GM12878 (cell line): ENCODE measurements at regions not wholly inside any gene's neighbourhood (a gene's known extent, or its start where the extent isn't known, plus 50 kb on each side); places are given as distances from the start of the nearest gene placed in this dataset.
"Not testable (repeated sequence)": the region's sequence is repeated elsewhere in the genome, so short reads cannot be mapped to it uniquely, and the experiment has no call there.

ENCODE experiments used
- ASH2L ChIP-seq: fragments of 300-600, 200-600 bp; sonication (generic); IDR thresholded peaks from 2 replicates; pipeline ENCODE4 v1.6.1; 2017; ENCODE audit warnings: low read depth, mild to moderate bottlenecking, borderline replicate concordance
- BCL11A ChIP-seq: IDR thresholded peaks from 2 replicates; pipeline ENCODE4 v1.6.1; 2011; ENCODE audit warnings: low read depth, low read length
- BHLHE40 ChIP-seq, 2 experiments: fragments of 450-650 bp in 1 of 2; IDR thresholded peaks; 2 replicates each; pipeline ENCODE4 v1.6.1; 2011 to 2017; ENCODE audit warnings: low read depth in 2 of 2, borderline replicate concordance in 1 of 2, improper control_type of control experiment in 1 of 2, low read length in 1 of 2, mild to moderate bottlenecking in 1 of 2
- HDAC6 ChIP-seq: fragments of 200-600 bp; sonication (generic); IDR thresholded peaks from one replicate; pipeline ENCODE4 v1.8.0; 2017; ENCODE audit warnings: antibody characterized with exemption; ENCODE audit not compliant: unreplicated experiment
- JUND ChIP-seq: IDR thresholded peaks from 2 replicates; pipeline ENCODE4 v1.6.1; 2012; ENCODE audit warnings: low read depth, mild to moderate bottlenecking, low read length, improper control_type of control experiment, moderate library complexity
- MTA2 ChIP-seq: fragments of 450-650 bp; IDR thresholded peaks from 2 replicates; pipeline ENCODE4 v1.6.1; 2016; ENCODE audit warnings: low read depth, mild to moderate bottlenecking, moderate library complexity
- POLR2A ChIP-seq: IDR thresholded peaks from 2 replicates; pipeline ENCODE4 v1.6.1; 2011; ENCODE audit warnings: low read depth, mild to moderate bottlenecking, low read length
- POLR2AphosphoS5 ChIP-seq: IDR thresholded peaks from 2 replicates; pipeline ENCODE4 v1.6.1; 2011; ENCODE audit warnings: mild to moderate bottlenecking, low read length, inconsistent platforms
- POU2F2 ChIP-seq: IDR thresholded peaks from 3 replicates; pipeline ENCODE4 v1.6.1; 2011; ENCODE audit warnings: low read depth, mild to moderate bottlenecking, low read length, borderline replicate concordance
- RBBP5 ChIP-seq: fragments of 200-600 bp; sonication (generic); conservative IDR thresholded peaks from 2 replicates; pipeline ENCODE4 v1.6.1; 2016
- TARDBP ChIP-seq: IDR thresholded peaks from 2 replicates; pipeline ENCODE4 v1.6.1; 2016; ENCODE audit warnings: borderline replicate concordance
- TF ChIP-seq, protein P1 (sequence below), 3 experiments: IDR thresholded peaks in 2 of 3; conservative IDR thresholded peaks in 1 of 3; 2 replicates each; pipeline ENCODE4 v1.5.1; 2011; ENCODE audit warnings: low read depth in 3 of 3, low read length in 3 of 3, mild to moderate bottlenecking in 3 of 3, control low read depth in 2 of 3, moderate library complexity in 2 of 3, inconsistent platforms in 1 of 3, mixed read lengths in 1 of 3; ENCODE audit not compliant: control insufficient read depth in 2 of 3, insufficient read depth in 1 of 3; ENCODE audit errors: extremely low read depth in 1 of 3
- TF ChIP-seq, protein P2 (sequence below): IDR thresholded peaks from 2 replicates; pipeline ENCODE4 v1.6.1; 2012; ENCODE audit warnings: mild to moderate bottlenecking, low read depth, low read length
- TF ChIP-seq, protein P3 (sequence below): fragments of 450-650 bp; IDR thresholded peaks from 2 replicates; pipeline ENCODE4 v1.6.1; 2017; ENCODE audit warnings: mild to moderate bottlenecking, low read depth, inconsistent platforms; ENCODE audit not compliant: poor library complexity, severe bottlenecking

DNA sequence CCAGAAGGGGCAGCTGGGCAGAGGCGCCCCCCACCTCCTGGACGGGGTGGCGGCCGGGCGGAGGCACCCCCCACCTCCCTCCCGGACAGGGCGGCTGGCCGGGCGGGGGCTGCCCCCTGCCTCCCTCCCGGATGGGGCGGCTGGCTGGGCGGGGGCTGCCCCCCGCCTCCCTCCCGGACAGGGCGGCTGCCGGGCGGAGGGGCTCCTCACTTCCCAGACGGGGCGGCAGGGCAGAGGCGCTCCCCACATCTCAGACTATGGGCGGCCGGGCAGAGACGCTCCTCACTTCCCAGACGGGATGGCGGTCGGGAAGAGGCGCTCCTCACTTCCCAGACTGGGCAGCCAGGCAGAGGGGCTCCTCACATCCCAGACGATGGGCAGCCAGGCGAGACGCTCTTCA, 93.0 kb downstream of the TMEM168 start:
- not testable (repeated sequence) for TF ChIP-seq BCL11A; BHLHE40 (IDR thresholded peaks at IDR 0.05; ENCODE audit: borderline replicate concordance in 1 of 2, low read depth in 2 of 2, low read length in 1 of 2); TARDBP; RBBP5; ASH2L; POLR2A; POLR2AphosphoS5; HDAC6; MTA2; POU2F2; JUND
- TF ChIP-seq, protein P1, sequence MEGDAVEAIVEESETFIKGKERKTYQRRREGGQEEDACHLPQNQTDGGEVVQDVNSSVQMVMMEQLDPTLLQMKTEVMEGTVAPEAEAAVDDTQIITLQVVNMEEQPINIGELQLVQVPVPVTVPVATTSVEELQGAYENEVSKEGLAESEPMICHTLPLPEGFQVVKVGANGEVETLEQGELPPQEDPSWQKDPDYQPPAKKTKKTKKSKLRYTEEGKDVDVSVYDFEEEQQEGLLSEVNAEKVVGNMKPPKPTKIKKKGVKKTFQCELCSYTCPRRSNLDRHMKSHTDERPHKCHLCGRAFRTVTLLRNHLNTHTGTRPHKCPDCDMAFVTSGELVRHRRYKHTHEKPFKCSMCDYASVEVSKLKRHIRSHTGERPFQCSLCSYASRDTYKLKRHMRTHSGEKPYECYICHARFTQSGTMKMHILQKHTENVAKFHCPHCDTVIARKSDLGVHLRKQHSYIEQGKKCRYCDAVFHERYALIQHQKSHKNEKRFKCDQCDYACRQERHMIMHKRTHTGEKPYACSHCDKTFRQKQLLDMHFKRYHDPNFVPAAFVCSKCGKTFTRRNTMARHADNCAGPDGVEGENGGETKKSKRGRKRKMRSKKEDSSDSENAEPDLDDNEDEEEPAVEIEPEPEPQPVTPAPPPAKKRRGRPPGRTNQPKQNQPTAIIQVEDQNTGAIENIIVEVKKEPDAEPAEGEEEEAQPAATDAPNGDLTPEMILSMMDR (IDR thresholded peaks at IDR 0.05 in 2 of 3, conservative IDR thresholded peaks at IDR 0.05 in 1 of 3; ENCODE audit: control insufficient read depth in 2 of 3, extremely low read depth in 1 of 3, insufficient read depth in 1 of 3, low read depth in 3 of 3, low read length in 3 of 3), result not testable (repeated sequence)
- TF ChIP-seq, protein P2, sequence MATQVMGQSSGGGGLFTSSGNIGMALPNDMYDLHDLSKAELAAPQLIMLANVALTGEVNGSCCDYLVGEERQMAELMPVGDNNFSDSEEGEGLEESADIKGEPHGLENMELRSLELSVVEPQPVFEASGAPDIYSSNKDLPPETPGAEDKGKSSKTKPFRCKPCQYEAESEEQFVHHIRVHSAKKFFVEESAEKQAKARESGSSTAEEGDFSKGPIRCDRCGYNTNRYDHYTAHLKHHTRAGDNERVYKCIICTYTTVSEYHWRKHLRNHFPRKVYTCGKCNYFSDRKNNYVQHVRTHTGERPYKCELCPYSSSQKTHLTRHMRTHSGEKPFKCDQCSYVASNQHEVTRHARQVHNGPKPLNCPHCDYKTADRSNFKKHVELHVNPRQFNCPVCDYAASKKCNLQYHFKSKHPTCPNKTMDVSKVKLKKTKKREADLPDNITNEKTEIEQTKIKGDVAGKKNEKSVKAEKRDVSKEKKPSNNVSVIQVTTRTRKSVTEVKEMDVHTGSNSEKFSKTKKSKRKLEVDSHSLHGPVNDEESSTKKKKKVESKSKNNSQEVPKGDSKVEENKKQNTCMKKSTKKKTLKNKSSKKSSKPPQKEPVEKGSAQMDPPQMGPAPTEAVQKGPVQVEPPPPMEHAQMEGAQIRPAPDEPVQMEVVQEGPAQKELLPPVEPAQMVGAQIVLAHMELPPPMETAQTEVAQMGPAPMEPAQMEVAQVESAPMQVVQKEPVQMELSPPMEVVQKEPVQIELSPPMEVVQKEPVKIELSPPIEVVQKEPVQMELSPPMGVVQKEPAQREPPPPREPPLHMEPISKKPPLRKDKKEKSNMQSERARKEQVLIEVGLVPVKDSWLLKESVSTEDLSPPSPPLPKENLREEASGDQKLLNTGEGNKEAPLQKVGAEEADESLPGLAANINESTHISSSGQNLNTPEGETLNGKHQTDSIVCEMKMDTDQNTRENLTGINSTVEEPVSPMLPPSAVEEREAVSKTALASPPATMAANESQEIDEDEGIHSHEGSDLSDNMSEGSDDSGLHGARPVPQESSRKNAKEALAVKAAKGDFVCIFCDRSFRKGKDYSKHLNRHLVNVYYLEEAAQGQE, result not testable (repeated sequence)
- TF ChIP-seq, protein P3, sequence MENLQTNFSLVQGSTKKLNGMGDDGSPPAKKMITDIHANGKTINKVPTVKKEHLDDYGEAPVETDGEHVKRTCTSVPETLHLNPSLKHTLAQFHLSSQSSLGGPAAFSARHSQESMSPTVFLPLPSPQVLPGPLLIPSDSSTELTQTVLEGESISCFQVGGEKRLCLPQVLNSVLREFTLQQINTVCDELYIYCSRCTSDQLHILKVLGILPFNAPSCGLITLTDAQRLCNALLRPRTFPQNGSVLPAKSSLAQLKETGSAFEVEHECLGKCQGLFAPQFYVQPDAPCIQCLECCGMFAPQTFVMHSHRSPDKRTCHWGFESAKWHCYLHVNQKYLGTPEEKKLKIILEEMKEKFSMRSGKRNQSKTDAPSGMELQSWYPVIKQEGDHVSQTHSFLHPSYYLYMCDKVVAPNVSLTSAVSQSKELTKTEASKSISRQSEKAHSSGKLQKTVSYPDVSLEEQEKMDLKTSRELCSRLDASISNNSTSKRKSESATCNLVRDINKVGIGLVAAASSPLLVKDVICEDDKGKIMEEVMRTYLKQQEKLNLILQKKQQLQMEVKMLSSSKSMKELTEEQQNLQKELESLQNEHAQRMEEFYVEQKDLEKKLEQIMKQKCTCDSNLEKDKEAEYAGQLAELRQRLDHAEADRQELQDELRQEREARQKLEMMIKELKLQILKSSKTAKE, result not testable (repeated sequence)
